Mesothelial cell of epicardium (in vitro differentiated cells): ENCODE measurements at regions not wholly inside any gene's neighbourhood (a gene's known extent, or its start where the extent isn't known, plus 50 kb on each side); places are given as distances from the start of the nearest gene placed in this dataset.

Experiments
- DNase-seq, 2 experiments: peaks; one replicate each; pipeline ENCODE4 v3.0.0; 2021; ENCODE audit warnings: low spot score in 2 of 2; ENCODE audit not compliant: unreplicated experiment in 2 of 2
- H3K27ac Mint-ChIP-seq: 2 replicates; pipeline ENCODE4 v1.8.0; 2021; ENCODE audit warnings: mixed read lengths
- H3K27me3 Mint-ChIP-seq: 2 replicates; pipeline ENCODE4 v1.8.0; 2021; ENCODE audit warnings: low read depth, mixed read lengths
- H3K36me3 Mint-ChIP-seq: 2 replicates; pipeline ENCODE4 v1.8.0; 2021; ENCODE audit warnings: mixed read lengths
- H3K4me1 Mint-ChIP-seq: 2 replicates; pipeline ENCODE4 v1.8.0; 2021; ENCODE audit warnings: mixed read lengths
- H3K4me3 Mint-ChIP-seq: 2 replicates; pipeline ENCODE4 v1.8.0; 2021; ENCODE audit warnings: mild to moderate bottlenecking, moderate library complexity, mixed read lengths
- H3K9me3 Mint-ChIP-seq: 2 replicates; pipeline ENCODE4 v1.8.0; 2021; ENCODE audit warnings: mixed read lengths
- TF ChIP-seq, protein P1 (sequence below): fragments of 200-600 bp; sonication (generic); IDR thresholded peaks from one replicate; pipeline ENCODE4 v1.5.0; 2021; ENCODE audit warnings: antibody characterized with exemption; ENCODE audit not compliant: unreplicated experiment

DNA sequence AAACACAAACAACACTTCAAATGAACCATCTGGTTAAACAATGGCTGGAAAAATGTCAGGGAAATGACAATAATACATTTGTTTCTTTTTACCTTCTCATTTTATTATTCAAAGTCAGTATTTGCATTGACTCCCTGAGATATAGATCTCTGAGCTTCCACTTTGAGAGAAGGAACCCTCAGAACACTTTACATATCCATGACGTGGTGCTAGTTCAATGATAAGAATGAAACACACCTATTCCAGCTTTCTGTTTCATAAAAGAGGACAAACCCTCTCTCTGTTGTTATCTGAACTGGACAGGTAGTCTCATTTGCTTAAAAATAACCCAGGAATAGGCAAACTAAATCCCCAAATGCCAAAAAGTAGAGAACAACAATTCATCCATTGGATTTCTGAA, 65.3 kb upstream of the CCSER1 start:
- Mint-ChIP-seq H3K27ac (no peak overlapping the region), H3K36me3 (no peaks in the 10 kb centered on the region), H3K4me3 (no peak overlapping the region), H3K27me3 (peaks cover 2% of the 10 kb centered on the region), H3K9me3 (no peaks in the 10 kb centered on the region), H3K4me1 (peaks cover 9% of the 10 kb centered on the region)
- no peak for DNase-seq
- TF ChIP-seq, protein P1, sequence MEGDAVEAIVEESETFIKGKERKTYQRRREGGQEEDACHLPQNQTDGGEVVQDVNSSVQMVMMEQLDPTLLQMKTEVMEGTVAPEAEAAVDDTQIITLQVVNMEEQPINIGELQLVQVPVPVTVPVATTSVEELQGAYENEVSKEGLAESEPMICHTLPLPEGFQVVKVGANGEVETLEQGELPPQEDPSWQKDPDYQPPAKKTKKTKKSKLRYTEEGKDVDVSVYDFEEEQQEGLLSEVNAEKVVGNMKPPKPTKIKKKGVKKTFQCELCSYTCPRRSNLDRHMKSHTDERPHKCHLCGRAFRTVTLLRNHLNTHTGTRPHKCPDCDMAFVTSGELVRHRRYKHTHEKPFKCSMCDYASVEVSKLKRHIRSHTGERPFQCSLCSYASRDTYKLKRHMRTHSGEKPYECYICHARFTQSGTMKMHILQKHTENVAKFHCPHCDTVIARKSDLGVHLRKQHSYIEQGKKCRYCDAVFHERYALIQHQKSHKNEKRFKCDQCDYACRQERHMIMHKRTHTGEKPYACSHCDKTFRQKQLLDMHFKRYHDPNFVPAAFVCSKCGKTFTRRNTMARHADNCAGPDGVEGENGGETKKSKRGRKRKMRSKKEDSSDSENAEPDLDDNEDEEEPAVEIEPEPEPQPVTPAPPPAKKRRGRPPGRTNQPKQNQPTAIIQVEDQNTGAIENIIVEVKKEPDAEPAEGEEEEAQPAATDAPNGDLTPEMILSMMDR: no peak

DNA sequence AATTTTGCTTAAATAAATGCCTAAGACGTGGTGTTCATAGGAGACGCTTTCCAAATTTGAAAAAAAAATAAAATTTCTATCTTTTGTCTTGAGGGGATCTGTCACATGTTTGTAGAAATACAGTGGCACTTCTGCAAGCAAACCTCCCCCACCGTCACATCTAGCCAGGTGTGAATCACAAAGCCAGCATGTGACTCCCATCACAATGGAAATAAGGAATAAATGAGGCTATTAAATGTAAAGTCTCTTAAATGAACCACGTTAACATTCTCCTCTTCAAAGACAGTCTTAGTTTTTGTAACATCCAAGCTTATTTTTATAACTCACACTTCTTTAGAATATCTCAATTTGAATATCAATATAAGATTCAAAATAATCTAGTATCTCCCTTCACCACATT, 63.0 kb upstream of the CCSER1 start:
- DNase-seq: no peak

DNA sequence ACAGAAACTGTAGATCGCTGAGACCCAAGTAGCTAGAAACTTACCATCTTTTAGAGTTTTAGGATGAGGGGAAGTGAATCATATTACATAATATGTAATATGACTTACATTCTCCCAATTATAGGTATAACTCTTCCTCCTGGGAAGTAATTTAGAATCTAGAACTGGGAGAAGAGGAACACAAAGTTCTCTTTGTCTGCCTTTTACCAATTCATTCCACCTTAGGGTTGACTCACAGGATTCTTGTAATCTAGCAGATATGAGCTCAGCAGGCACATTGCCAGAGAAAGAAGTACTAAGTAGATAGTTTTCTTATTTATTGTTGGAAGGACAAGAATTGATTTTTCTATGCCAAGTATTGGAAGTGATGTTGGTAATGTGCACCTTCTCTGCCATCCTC, 58.0 kb upstream of the CCSER1 start:
- TF ChIP-seq, protein P1: no peak
- Mint-ChIP-seq H3K4me3 (no peak overlapping the region), H3K9me3 (peaks cover 4% of the 10 kb centered on the region), H3K36me3 (no peaks in the 10 kb centered on the region), H3K27ac (no peak overlapping the region), H3K4me1 (no peaks in the 10 kb centered on the region), H3K27me3 (peaks cover 2% of the 10 kb centered on the region)
- no peak for DNase-seq

More for the DNA sequence above, 63.0 kb upstream of the CCSER1 start:
- TF ChIP-seq, protein P1: no peak
- H3K36me3 Mint-ChIP-seq: no peaks in the 10 kb centered on the region
- H3K27ac Mint-ChIP-seq: no peak overlapping the region
- H3K9me3 Mint-ChIP-seq: peaks cover 4% of the 10 kb centered on the region
- H3K27me3 Mint-ChIP-seq: peaks cover 2% of the 10 kb centered on the region
- H3K4me3 Mint-ChIP-seq: no peak overlapping the region
- H3K4me1 Mint-ChIP-seq: peaks cover 3% of the 10 kb centered on the region

DNA sequence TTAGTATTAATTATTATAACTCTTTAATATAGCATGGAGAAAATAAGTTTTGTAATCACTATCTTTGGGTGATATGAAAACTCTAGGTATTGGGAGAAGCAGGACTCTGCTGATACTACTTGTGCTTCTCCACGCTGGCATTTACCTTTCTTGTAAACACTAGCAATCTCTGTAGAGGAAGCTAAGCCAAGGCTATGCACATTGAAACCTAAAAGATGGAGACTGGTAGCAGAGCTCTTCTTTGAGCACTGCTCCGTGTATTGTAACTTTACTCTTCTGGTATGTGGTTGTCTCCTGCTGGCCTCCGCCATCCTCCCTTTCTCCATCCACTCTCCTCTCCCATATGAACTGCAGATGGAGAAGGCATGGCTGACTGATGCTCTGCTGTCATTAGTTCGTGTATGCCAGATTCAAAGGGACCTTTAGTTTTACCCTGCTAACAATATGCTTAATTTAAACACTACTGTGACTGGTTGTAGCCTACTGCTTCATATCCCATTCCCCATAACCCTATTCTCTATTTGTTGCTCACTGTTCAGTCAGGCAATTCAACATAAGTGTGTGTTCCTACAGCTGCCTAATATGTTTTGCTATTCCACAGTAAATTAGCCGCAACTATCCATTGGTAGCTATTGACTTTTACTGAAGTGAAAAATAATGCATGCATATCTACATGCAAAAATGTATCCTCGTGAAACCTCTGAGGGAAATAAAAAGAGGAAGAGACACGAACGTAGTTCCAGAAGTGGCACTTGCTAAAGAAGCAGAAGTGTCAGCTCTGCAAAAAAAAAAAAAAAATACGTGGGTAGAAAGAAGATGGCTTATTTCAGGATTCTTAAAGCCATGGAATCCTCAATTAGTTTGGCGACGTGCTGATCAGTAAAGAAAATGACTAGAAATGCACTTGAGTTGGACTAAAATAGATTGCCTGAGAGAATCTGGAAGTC, 55.6 kb upstream of the CCSER1 start:
- no peaks in the 10 kb centered on the region for H3K27me3 Mint-ChIP-seq
- no peak for DNase-seq
- no peak overlapping the region for H3K4me3 Mint-ChIP-seq
- no peaks in the 10 kb centered on the region for H3K4me1 Mint-ChIP-seq
- no peaks in the 10 kb centered on the region for H3K36me3 Mint-ChIP-seq
- H3K9me3 Mint-ChIP-seq: peaks cover 4% of the 10 kb centered on the region
- TF ChIP-seq, protein P1: no peak
- H3K27ac Mint-ChIP-seq: no peak overlapping the region

DNA sequence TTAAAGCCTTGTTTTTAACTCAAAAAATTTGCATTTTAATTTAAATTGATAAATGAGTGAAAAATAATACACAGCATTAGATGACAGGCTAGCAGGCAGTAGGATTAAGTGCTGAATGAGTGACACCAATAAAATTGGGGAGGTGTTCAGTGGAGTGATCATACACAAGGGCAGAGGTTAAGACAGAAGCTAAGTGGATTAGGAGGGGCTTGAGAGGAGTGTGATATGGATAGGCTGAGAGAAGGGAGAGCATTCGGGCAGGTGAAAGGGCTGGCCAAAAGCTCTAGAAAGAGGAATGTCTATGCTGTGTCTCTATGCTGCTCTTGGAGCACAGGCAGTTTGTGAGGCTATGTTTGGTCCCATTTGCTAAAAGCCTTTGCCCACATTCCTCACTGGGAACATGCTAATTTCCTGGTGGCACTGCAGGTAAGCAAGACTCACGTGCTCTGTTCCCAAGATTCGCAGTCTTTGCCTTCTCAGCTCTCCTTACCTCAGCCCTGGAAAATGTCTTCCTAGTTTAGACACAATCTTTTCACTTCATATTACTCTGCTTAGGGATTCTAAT, 52.8 kb upstream of the CCSER1 start:
- H3K36me3 Mint-ChIP-seq: no peaks in the 10 kb centered on the region
- H3K4me3 Mint-ChIP-seq: no peak overlapping the region
- DNase-seq: no peak
- H3K9me3 Mint-ChIP-seq: no peaks in the 10 kb centered on the region
- H3K27ac Mint-ChIP-seq: no peak overlapping the region
- peaks cover 1% of the 10 kb centered on the region for H3K4me1 Mint-ChIP-seq
- TF ChIP-seq, protein P1: no peak
- no peaks in the 10 kb centered on the region for H3K27me3 Mint-ChIP-seq
